H1 (cell line): ENCODE measurements at regions not wholly inside any gene's neighbourhood (a gene's known extent, or its start where the extent isn't known, plus 50 kb on each side); places are given as distances from the start of the nearest gene placed in this dataset.

Experiments used
- CTCF ChIA-PET: fragments of 300-600 bp; sonication (Branson Sonifier 250); formaldehyde crosslinking; loops from one replicate; lab custom pipeline; 2021; ENCODE audit not compliant: partially characterized antibody; lab: Charles Lee
- POLR2A ChIA-PET: fragments of 300-600 bp; sonication (Branson Sonifier 250); formaldehyde crosslinking; loops from one replicate; lab custom pipeline; 2021; ENCODE audit warnings: inconsistent platforms; ENCODE audit not compliant: partially characterized antibody; lab: Charles Lee
- DNase-seq, 2 experiments: peaks; one replicate each; pipeline versions ENCODE4 v3.0.0 to v3.0.0-alpha.2; 2010 to 2022; ENCODE audit warnings: low spot score in 2 of 2, low read depth in 1 of 2, mixed read lengths in 1 of 2
- FAIRE-seq: peaks from 2 replicates; lab custom pipeline; 2011; peaks lifted over from hg19 to GRCh38; lab: Jason Lieb, UNC
- H2AFZ ChIP-seq: 2 replicates; pipeline ENCODE4 v1.8.1; 2012; ENCODE audit warnings: low read length, inconsistent platforms
- H2AK5ac ChIP-seq: 2 replicates; pipeline ENCODE4 v1.6.1; 2013; ENCODE audit warnings: low read depth, low read length
- H2BK120ac ChIP-seq: replicated peaks from 2 replicates; pipeline ENCODE3; 2013; ENCODE audit warnings: low read depth, low read length, inconsistent platforms
- H2BK12ac ChIP-seq: 2 replicates; pipeline ENCODE4 v1.6.1; 2013; ENCODE audit warnings: low read depth, low read length
- H2BK15ac ChIP-seq: 2 replicates; pipeline ENCODE4 v1.6.1; 2013; ENCODE audit warnings: low read length
- H2BK20ac ChIP-seq: 2 replicates; pipeline ENCODE4 v1.6.1; 2013; ENCODE audit warnings: low read length
- H2BK5ac ChIP-seq: 2 replicates; pipeline ENCODE4 v1.6.1; 2013; ENCODE audit warnings: low read depth, low read length
- H3K14ac ChIP-seq: 2 replicates; pipeline ENCODE4 v1.6.1; 2013; ENCODE audit warnings: inconsistent platforms; ENCODE audit not compliant: insufficient read length
- H3K18ac ChIP-seq: 2 replicates; pipeline ENCODE4 v1.6.1; 2013; ENCODE audit warnings: low read length; ENCODE audit errors: extremely low read depth
- H3K23ac ChIP-seq: 2 replicates; pipeline ENCODE4 v1.6.1; 2013; ENCODE audit warnings: inconsistent platforms; ENCODE audit not compliant: insufficient read length
- H3K23me2 ChIP-seq: 2 replicates; pipeline ENCODE4 v1.6.1; 2013; ENCODE audit warnings: low read depth, low read length
- H3K27ac ChIP-seq: 2 replicates; pipeline ENCODE4 v1.6.1; 2011; ENCODE audit warnings: low read depth, low read length, inconsistent platforms
- H3K27me3 ChIP-seq, 4 experiments: replicated peaks in 1 of 4; 1 replicate in 1 of 4; 2 replicates in 3 of 4; pipeline versions ENCODE4 v1.6.1 to v1.8.1; 2011 to 2013; ENCODE audit warnings: low read length in 3 of 4, mild to moderate bottlenecking in 3 of 4, inconsistent platforms in 2 of 4, mixed read lengths in 2 of 4, moderate library complexity in 1 of 4; ENCODE audit not compliant: control insufficient read depth in 3 of 4, insufficient read depth in 3 of 4; ENCODE audit errors: extremely low read depth in 1 of 4
- H3K36me3 ChIP-seq, 4 experiments: 2 replicates each; pipeline versions ENCODE4 v1.6.1 to v1.8.1; 2011 to 2013; ENCODE audit warnings: mild to moderate bottlenecking in 4 of 4, low read length in 3 of 4, moderate library complexity in 2 of 4, control low read depth in 1 of 4, inconsistent platforms in 1 of 4; ENCODE audit not compliant: insufficient read depth in 4 of 4, control insufficient read depth in 2 of 4
- H3K4ac ChIP-seq: replicated peaks from 2 replicates; pipeline ENCODE3; 2013; ENCODE audit warnings: low read length, low read depth, mixed read lengths, inconsistent platforms; ENCODE audit not compliant: insufficient read length
- H3K4me1 ChIP-seq, 4 experiments: replicated peaks in 1 of 4; 1 replicate in 1 of 4; 2 replicates in 3 of 4; pipeline versions ENCODE4 v1.6.1 to v1.8.1; 2011 to 2013; ENCODE audit warnings: low read length in 3 of 4, inconsistent platforms in 2 of 4, mixed read lengths in 1 of 4; ENCODE audit not compliant: insufficient read depth in 4 of 4, control insufficient read depth in 3 of 4
- H3K4me2 ChIP-seq, 2 experiments: 2 replicates each; pipeline versions ENCODE4 v1.6.1 to v1.8.1; 2011 to 2013; ENCODE audit warnings: low read depth in 2 of 2, low read length in 2 of 2, control low read depth in 1 of 2, inconsistent platforms in 1 of 2, mild to moderate bottlenecking in 1 of 2; ENCODE audit not compliant: insufficient read depth in 1 of 2
- H3K4me3 ChIP-seq, 4 experiments: fragments of 200-600, 300-600 bp in 1 of 4; sonication (generic), shearing (Covaris generic), sonication (Bioruptor Twin) in 1 of 4; 2 replicates each; pipeline versions ENCODE4 v1.5.1 to v1.8.1; 2011 to 2016; ENCODE audit warnings: low read length in 4 of 4, low read depth in 3 of 4, control low read depth in 2 of 4, inconsistent platforms in 2 of 4, mild to moderate bottlenecking in 2 of 4, mixed read lengths in 1 of 4, moderate library complexity in 1 of 4; ENCODE audit not compliant: insufficient read depth in 2 of 4; ENCODE audit errors: extremely low read depth in 1 of 4
- H3K56ac ChIP-seq: replicated peaks from 2 replicates; pipeline ENCODE3; 2013; ENCODE audit warnings: low read depth, mild to moderate bottlenecking, mixed read lengths, low read length, inconsistent platforms; ENCODE audit not compliant: insufficient read length
- H3K79me1 ChIP-seq: 2 replicates; pipeline ENCODE4 v1.6.1; 2013; ENCODE audit warnings: low read depth, low read length, control low read depth
- H3K79me2 ChIP-seq, 2 experiments: 2 replicates each; pipeline versions ENCODE4 v1.6.1 to v1.8.1; 2012 to 2013; ENCODE audit warnings: low read length in 2 of 2, mild to moderate bottlenecking in 2 of 2, inconsistent platforms in 1 of 2; ENCODE audit not compliant: insufficient read depth in 2 of 2, control insufficient read depth in 1 of 2
- H3K9ac ChIP-seq, 4 experiments: replicated peaks in 1 of 4; 1 replicate in 1 of 4; 2 replicates in 3 of 4; pipeline versions ENCODE4 v1.6.1 to v1.8.1; 2011 to 2013; ENCODE audit warnings: low read depth in 3 of 4, low read length in 3 of 4, control low read depth in 2 of 4, mild to moderate bottlenecking in 2 of 4, moderate library complexity in 2 of 4, inconsistent platforms in 1 of 4; ENCODE audit errors: extremely low read depth in 1 of 4
- H3K9me3 ChIP-seq, 2 experiments: 2 replicates each; pipeline versions ENCODE4 v1.6.1 to v1.8.1; 2012 to 2013; ENCODE audit warnings: mild to moderate bottlenecking in 2 of 2, moderate library complexity in 2 of 2, control low read depth in 1 of 2, inconsistent platforms in 1 of 2, low read depth in 1 of 2, low read length in 1 of 2, mixed read lengths in 1 of 2; ENCODE audit not compliant: insufficient read depth in 2 of 2
- H4K20me1 ChIP-seq, 2 experiments: replicated peaks in 1 of 2; 2 replicates each; pipeline versions ENCODE3 to v1.8.1; 2011 to 2013; ENCODE audit warnings: inconsistent platforms in 2 of 2, low read length in 2 of 2, mild to moderate bottlenecking in 1 of 2; ENCODE audit not compliant: insufficient read depth in 2 of 2, control insufficient read depth in 1 of 2
- H4K5ac ChIP-seq: 2 replicates; pipeline ENCODE4 v1.6.1; 2013; ENCODE audit warnings: low read length, low read depth, mixed read lengths, inconsistent platforms; ENCODE audit not compliant: insufficient read length
- H4K8ac ChIP-seq: 2 replicates; pipeline ENCODE4 v1.8.0; 2013; ENCODE audit warnings: mild to moderate bottlenecking, moderate library complexity, low read length, inconsistent platforms; ENCODE audit not compliant: insufficient read depth; ENCODE audit errors: extremely low read depth
- H4K91ac ChIP-seq: replicated peaks from 2 replicates; pipeline ENCODE3; 2013; ENCODE audit warnings: low read length, mixed read lengths, inconsistent platforms; ENCODE audit not compliant: insufficient read length
- HDAC2 ChIP-seq, 2 experiments: fragments of 300-600 bp in 1 of 2; sonication (generic) in 1 of 2; IDR thresholded peaks; 2 replicates each; pipeline ENCODE4 v1.6.1; 2011 to 2012; ENCODE audit warnings: low read depth in 2 of 2, low read length in 2 of 2, mild to moderate bottlenecking in 2 of 2, moderate library complexity in 2 of 2, borderline replicate concordance in 1 of 2, inconsistent platforms in 1 of 2
- RAD21 ChIP-seq, 2 experiments: IDR thresholded peaks in 1 of 2; conservative IDR thresholded peaks in 1 of 2; 2 replicates each; pipeline ENCODE4 v1.6.1; 2011; ENCODE audit warnings: low read depth in 2 of 2, low read length in 2 of 2, improper control_type of control experiment in 1 of 2, inconsistent platforms in 1 of 2, mild to moderate bottlenecking in 1 of 2, moderate library complexity in 1 of 2
- RXRA ChIP-seq: IDR thresholded peaks from 2 replicates; pipeline ENCODE4 v1.6.1; 2011; ENCODE audit warnings: low read depth, mild to moderate bottlenecking, low read length, moderate library complexity; ENCODE audit not compliant: insufficient read depth
- SP1 ChIP-seq: IDR thresholded peaks from 2 replicates; pipeline ENCODE4 v1.6.1; 2011; ENCODE audit warnings: low read depth, low read length
- SP2 ChIP-seq: IDR thresholded peaks from 2 replicates; pipeline ENCODE4 v1.6.1; 2012; ENCODE audit warnings: mild to moderate bottlenecking, low read length, inconsistent platforms
- WGBS, 2 experiments: shearing (Covaris generic) in 1 of 2; methylation state at CpG; one replicate each; pipeline versions ENCODE4 v1.1.6 to v1.1.7; 2013 to 2015; ENCODE audit warnings: low lambda C conversion rate in 2 of 2, mixed read lengths in 2 of 2, inconsistent platforms in 1 of 2, low coverage in 1 of 2, missing lambda C conversion rate in 1 of 2; ENCODE audit not compliant: insufficient replicate concordance in 2 of 2, insufficient coverage in 1 of 2, insufficient read length in 1 of 2; ENCODE audit errors: extremely low coverage in 1 of 2, missing lambda C conversion rate in 1 of 2; 5-methylcytosine and 5-hydroxymethylcytosine counted together
- TF ChIP-seq, protein P1 (sequence below): IDR thresholded peaks from 2 replicates; pipeline ENCODE4 v1.6.1; 2012; ENCODE audit warnings: inconsistent platforms

DNA sequence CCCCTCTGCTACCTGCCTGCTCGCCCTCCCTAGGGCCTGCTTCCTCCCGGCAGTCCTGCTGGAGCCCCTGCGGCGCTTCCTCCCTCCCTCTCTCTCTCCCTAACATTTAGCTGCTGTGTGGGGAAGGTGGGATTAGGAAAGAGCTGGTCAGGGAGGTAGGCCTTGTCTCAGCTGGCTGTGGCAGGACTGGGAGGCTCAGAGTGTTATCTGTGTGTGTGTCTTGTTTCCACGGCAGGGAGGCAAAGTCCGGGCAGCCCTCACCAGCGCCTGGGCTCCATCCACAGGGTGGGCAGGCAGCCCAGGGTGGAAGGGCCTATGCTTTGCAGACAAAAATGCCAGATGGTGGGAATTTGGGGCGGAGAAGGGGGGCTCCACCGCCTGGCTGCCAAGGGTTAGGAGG, 105.7 kb downstream of the RPS24 start:
- no peak for TF ChIP-seq RXRA
- TF ChIP-seq, protein P1, sequence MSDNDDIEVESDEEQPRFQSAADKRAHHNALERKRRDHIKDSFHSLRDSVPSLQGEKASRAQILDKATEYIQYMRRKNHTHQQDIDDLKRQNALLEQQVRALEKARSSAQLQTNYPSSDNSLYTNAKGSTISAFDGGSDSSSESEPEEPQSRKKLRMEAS, result no peak
- no peak for TF ChIP-seq SP1
- 0 out of 4 replicates have a peak, but pooled peaks of 1 of the 2 experiments have one; percentile 0 for TF ChIP-seq RAD21 (IDR thresholded peaks at IDR 0.05 in 1 of 2, conservative IDR thresholded peaks at IDR 0.05 in 1 of 2; ENCODE audit: low read depth in 2 of 2, low read length in 2 of 2)
- TF ChIP-seq HDAC2 (IDR thresholded peaks at IDR 0.05; ENCODE audit: borderline replicate concordance in 1 of 2, low read depth in 2 of 2, low read length in 2 of 2), result no peak
- no peak for TF ChIP-seq SP2
- WGBS, 2 experiments, result 55% methylated on average over 9 of the region's 9 CpGs; no CpG with 5 or more reads in 1 of the 2 experiments
- Histone ChIP-seq H3K23ac (no peak overlapping the region), H4K5ac (no peak overlapping the region), H3K4me3 (no peak overlapping the region), H3K56ac (no peak overlapping the region), H3K9ac (no peak overlapping the region), H2BK12ac (no peak overlapping the region), H4K8ac (peak overlapping the region; percentile 93), H2BK20ac (no peak overlapping the region), H2BK120ac (no peak overlapping the region), H4K20me1 (no peaks in the 10 kb centered on the region), H3K4ac (no peak overlapping the region), H2BK5ac (peak overlapping the region; percentile 3; the same call in 1 of the 2 replicates), H3K36me3 (no peaks in the 10 kb centered on the region), H3K79me1 (no peaks in the 10 kb centered on the region), H3K9me3 (no peaks in the 10 kb centered on the region), H2BK15ac (no peak overlapping the region), H3K27me3 (no peaks in the 10 kb centered on the region), H3K14ac (no peak overlapping the region), H3K4me2 (no peak overlapping the region), H3K79me2 (no peaks in the 10 kb centered on the region), H2AK5ac (no peak overlapping the region), H2AFZ (peak overlapping the region; percentile 70; the same call in 1 of the 2 replicates), H3K23me2 (no peaks in the 10 kb centered on the region; the same call in 1 of the 2 replicates), H3K4me1 (no peaks in the 10 kb centered on the region; a peak in 1 of 7 replicates), H3K27ac (0 out of 2 replicates have a peak overlapping the region, but pooled peaks have one; percentile 15), H4K91ac (no peak overlapping the region), H3K18ac (0 out of 2 replicates have a peak overlapping the region, but pooled peaks have one; percentile 13)
- POLR2A ChIA-PET, result no interaction called here
- DNase-seq (peak in 1 of 2 experiments; percentile 55), FAIRE-seq (no peak)
- CTCF ChIA-PET, result interaction anchor here (0.9 to 1.4 kb wide), 3 partner anchors 24 to 92 kb away, joined by 3 to 4 read pairs (median 3); no protein-coding TSS in a partner anchor
